NCI-H82 treated with DMSO at 0.1 percent for 48 hours (cell line): ENCODE measurements at regions not wholly inside any gene's neighbourhood (a gene's known extent, or its start where the extent isn't known, plus 50 kb on each side); places are given as distances from the start of the nearest gene placed in this dataset.
A peak's percentile ranks its signal among the peaks of the same experiment; 100 is the strongest.

Experiments
- DNase-seq: peaks from one replicate; lab custom pipeline; 2025; ENCODE audit not compliant: unreplicated experiment; lab: John Stamatoyannopoulos, UW

- no peak for DNase-seq
These were observed 318.6 kb upstream of the PLET1 start for GRCh38 chr11:112579282-112579681.

GRCh38 chr11:112580864-112581263, 320.2 kb upstream of the PLET1 start:
- no peak for DNase-seq

DNA sequence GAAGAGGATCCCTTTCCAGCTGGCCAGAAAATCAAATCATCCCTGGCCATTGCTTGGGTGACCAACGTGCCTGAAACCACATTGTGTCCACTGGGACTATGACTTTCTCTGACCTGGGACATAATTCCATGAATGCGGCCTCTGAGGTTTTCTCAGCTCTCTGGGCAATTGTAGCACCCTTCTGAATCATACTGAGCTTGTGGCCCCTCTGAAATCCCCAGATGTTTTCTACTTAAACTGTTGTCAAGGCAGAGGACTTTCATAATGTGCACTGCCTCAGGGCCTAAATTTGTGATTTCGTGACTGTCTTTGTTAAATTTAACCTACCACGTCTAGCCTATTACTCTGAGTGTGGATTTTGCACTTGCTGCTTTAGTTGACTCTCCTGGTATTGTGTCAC, 321.1 kb upstream of the PLET1 start:
- no peak for DNase-seq

GRCh38 chr11:112582366-112582765, 321.7 kb upstream of the PLET1 start:
- DNase-seq: no peak

GRCh38 chr11:112583261-112583893, 322.7 kb upstream of the PLET1 start:
- no peak for DNase-seq

- DNase-seq: no peak
These were observed 324.0 kb upstream of the PLET1 start for GRCh38 chr11:112584672-112585071.

- no peak for DNase-seq
These were observed 327.0 kb upstream of the PLET1 start for GRCh38 chr11:112587664-112588063.

GRCh38 chr11:112588252-112588694, 327.6 kb upstream of the PLET1 start:
- DNase-seq: peak; percentile 87

DNA sequence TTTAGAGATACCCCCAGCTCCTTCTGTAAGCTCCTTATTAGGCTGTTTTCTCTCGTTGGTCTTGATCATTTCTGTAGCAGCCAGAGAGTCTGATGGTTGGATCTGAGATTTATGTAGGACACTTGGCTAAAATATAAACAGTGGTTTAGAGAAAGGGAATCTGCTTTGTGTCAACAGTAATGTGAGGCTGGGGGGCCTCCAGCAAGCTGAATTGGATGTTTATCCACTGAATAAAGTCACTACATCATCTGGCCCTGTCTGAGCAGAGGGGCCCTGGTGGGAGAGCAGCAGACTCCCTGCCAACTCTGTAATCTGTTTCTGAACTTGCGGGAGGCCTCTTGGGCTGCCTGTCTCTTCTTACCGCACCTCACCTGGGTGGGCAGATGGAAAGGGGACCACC, 328.5 kb upstream of the PLET1 start:
- DNase-seq: no peak

DNA sequence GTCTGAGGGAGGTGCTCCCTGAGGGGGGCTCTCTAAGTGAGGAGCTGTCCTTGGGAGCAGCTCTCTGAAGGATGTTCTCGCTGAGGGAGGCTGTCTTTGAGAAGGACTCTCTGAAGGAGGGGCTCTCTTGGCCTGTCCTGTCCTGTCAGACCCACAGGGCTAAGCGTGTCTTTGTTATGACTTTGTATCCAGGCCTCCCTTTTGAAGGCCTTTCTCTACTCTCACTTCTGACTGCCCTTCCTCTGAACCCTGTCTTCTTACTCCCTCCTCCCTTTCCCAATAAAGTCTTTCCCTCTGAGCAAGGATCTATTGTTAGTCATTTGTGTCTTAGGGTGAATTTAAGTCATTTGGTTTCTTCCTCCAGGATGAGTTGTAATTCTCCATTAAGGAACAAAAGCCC, 330.1 kb upstream of the PLET1 start:
- DNase-seq: no peak

DNA sequence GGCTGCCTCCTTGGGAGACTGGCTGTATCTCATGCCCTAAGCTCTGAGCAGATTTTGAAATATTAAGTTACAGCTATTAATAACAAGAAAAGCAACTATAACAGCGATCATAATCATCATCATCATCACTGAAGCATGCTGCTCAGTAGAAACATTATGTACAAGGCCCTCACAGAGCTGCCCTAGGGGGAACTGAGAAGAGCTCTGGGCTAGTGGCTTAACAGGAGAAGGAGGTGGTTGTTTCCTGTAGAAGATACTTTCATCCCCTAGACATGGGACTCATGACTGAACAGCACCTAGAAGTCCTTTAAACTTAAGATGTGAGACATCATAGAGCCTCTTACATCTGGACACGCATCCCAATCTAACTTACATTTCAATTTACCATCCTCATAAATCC, 332.8 kb upstream of the PLET1 start:
- DNase-seq: no peak

DNA sequence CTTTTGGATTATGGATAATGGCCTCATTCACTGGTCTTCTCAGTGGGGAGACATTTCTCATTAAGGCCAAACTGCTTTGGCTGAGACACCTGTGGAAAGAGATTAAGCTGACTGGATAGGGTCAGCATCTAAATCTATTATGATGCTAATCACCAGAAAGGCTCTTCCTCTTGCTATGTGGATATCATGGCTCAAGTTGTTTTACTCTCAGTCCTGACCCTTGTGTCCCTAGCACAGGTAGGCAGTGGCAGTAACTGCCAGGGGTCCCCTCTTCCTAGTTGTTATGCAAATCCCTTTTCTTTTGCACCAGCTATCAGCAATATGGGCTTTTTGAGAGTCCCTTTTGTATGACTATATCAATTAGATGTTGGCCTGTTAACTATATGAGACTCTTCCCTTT, 335.7 kb upstream of the PLET1 start:
- no peak for DNase-seq

- no peak for DNase-seq
These were observed 336.7 kb upstream of the PLET1 start for GRCh38 chr11:112597286-112597790.

DNA sequence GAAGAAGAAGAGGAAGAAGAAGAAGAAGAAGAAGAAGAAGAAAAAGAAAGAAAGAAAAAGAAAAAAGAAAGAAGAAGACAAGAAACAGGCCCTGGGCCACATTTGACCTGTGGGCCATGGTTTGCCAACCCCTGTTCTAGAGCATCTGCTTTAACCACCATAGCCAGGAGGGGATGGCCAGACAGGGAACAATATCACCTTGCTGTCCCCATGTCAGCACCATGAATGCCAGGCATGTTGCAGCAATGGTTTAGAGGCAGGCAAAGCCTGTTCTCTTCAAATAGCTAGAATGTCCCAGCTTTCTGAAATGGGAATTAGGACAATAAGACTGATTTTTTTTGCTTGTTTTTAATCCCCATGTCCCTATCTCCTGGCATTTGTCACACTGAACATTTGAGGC, 338.6 kb upstream of the PLET1 start:
- DNase-seq: no peak

DNA sequence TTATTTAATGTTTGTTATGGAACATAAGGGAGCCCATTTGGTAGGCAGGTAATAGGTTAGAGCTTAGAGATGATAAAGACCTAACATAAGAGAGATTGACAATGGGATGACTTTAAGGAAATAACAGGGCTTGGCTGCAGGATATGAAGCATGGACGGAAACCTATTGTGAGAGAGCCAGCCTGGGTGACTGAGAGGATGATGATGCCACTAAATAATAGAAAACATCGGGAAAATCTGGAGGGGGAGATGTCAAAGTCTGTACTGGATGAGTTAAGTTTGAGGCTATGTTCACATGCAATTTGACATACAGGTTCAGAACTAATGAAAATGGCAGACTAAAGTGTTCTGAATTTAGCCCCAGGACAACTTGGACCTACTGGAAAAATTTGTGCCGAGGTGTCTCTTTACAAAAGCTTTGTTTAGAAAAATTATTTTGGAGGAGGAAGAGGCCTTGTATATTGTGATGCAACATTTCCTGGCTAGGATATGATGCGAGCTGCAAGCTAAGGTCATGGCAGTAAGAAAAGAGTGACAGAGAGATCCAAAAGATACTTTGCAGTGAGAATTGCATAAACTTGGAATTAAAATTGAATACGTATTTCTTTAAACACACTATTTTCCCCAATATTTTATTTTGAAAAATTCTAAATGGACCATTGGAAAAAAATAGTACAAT, 339.3 kb upstream of the PLET1 start:
- no peak for DNase-seq

DNA sequence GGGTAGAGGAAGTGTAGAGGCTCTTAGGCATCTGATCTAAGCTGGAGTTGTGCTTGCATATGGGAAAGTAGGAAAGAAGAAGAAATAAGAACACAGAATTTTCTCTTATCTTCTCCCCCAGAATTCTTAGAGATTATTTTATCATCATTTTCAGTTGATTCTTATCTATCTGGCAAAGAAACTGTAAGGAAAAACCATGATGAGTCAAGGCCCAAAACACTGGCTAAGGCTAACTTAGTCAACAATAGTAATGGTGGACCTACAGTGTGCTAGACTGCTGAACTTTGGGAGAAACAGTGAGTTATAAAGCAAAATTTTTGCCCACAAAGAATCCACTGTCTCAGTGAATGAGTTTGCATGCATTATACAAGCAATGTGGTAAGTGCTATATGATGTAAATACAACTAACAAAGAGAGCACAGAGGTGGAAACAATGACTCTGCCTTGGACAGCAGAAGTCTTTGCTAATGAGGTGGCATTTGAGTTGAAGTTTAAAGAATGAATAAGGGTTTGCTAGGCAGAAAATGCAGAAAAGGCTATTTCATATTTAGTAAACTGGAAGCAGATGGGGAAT, 344.5 kb upstream of the PLET1 start:
- no peak for DNase-seq

DNA sequence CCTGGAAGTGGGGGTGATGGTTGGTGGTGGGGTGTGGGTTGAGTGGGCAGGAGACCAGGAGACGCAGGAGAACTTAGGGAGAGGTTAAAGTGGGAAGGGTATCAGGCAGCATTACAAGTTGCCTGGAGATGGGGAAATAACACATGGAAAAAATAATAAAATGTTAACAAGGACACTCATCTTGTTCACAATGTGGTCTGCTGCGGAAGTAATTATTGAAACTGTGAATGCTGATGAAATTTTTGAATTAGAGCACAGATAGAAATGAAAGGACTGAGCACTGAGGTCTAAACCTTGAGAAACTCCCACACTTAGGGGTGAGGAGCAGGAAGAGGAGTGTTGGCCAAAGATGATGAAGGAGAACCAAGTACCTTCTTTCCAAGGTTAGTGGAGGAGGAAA, 346.0 kb upstream of the PLET1 start:
- DNase-seq: no peak

DNA sequence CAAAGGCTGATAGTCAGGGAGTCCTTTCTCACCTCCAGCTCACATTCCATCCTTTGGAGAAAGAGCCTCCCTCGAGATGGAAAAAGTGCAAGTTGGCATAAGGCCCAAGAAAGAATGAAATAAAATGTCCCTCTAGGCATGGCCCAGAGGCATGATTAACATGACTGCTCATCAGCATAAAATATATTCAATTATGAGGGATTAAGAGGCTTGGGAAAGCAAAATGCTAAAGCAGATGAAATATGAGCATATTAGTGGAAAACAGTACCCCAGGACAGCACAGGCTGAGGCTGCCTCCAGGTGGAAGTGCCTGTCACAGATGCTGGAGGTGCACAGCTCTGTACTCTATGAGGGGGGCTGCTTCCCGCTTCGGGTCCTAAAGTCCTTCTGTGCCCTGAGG, 347.8 kb upstream of the PLET1 start:
- no peak for DNase-seq

DNA sequence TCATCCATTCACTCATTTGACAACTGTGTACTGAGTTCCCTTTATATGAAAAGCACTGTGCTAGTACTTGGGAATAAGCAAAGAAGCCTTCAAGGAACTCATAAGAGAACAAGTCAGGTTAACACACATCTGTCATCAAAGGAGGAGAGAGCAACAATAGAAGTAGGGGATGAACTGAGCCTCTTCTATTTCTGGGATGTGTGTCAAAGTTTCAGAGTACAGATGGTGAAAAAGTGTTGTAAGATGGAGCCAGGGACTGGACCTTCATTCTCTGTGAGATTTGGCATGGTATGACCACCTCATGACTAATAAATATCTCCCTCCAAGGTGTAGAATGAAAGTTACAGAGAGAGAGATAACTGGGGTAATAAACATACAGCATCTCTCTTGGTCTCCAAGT, 349.8 kb upstream of the PLET1 start:
- no peak for DNase-seq

- DNase-seq: no peak
These were observed 350.0 kb upstream of the NCAM1 start for GRCh38 chr11:112610996-112611750.

GRCh38 chr11:112611771-112612170, 349.4 kb upstream of the NCAM1 start:
- DNase-seq: no peak
